Upper lobe of left lung (tissue), 6 donors: ENCODE measurements at regions not wholly inside any gene's neighbourhood (a gene's known extent, or its start where the extent isn't known, plus 50 kb on each side); places are given as distances from the start of the nearest gene placed in this dataset.

Experiments
- ATAC-seq, 2 donors: fragments of 200-7000 bp; cut with Tn5 transposase; one replicate each; pipeline ENCODE4 v1.9.1; 2022; ENCODE audit warnings: mild to moderate bottlenecking in 2 of 2, moderate library complexity in 2 of 2; ENCODE audit not compliant: low FRiP score in 2 of 2
- DNase-seq, 2 donors: peaks; one replicate each; pipeline ENCODE4 v3.0.0-alpha.2; 2019 to 2020
- H3K27ac ChIP-seq, 4 donors: fragments of 200-600 bp; sonication (generic); one replicate each; pipeline ENCODE4 v1.5.1; 2016 to 2019
- H3K27me3 ChIP-seq, 4 donors: fragments of 200-600 bp; sonication (generic); one replicate each; pipeline ENCODE4 v1.5.1; 2017 to 2019
- H3K36me3 ChIP-seq, 4 donors: fragments of 200-600 bp; sonication (generic); one replicate each; pipeline ENCODE4 v1.5.1; 2016 to 2019
- H3K4me1 ChIP-seq, 4 donors: fragments of 200-600 bp; sonication (generic); one replicate each; pipeline ENCODE4 v1.5.1; 2018 to 2019
- H3K4me3 ChIP-seq, 4 donors: fragments of 200-600 bp; sonication (generic); one replicate each; pipeline ENCODE4 v1.5.1; 2017 to 2019; ENCODE audit warnings: mild to moderate bottlenecking in 2 of 4, moderate library complexity in 1 of 4
- H3K9me3 ChIP-seq, 4 donors: fragments of 200-600 bp; sonication (generic); one replicate each; pipeline ENCODE4 v1.5.1; 2018 to 2019
- CTCF ChIP-seq, 6 experiments: fragments of 450-650 bp in 4 of 6; fragments of 200-600 bp in 2 of 6; sonication (generic) in 2 of 6; IDR thresholded peaks; one replicate each; pipeline ENCODE4 v1.5.1; 2016 to 2019; ENCODE audit warnings: antibody characterized with exemption in 6 of 6
- EP300 ChIP-seq, 4 donors: sonication (generic); formaldehyde crosslinking; IDR thresholded peaks; one replicate each; pipeline ENCODE4 v1.5.1; 2017; ENCODE audit warnings: antibody characterized with exemption in 4 of 4, control low read depth in 2 of 4
- POLR2A ChIP-seq, 4 donors: fragments of 450-650 bp; IDR thresholded peaks; one replicate each; pipeline ENCODE4 v1.5.1; 2016 to 2017; ENCODE audit warnings: antibody characterized with exemption in 4 of 4, mild to moderate bottlenecking in 2 of 4
- POLR2AphosphoS5 ChIP-seq, 2 donors: sonication (generic); formaldehyde crosslinking; IDR thresholded peaks; one replicate each; pipeline ENCODE4 v1.5.1; 2017; ENCODE audit warnings: antibody characterized with exemption in 2 of 2
- WGBS, 2 donors: methylation state at CpG; one replicate each; pipeline ENCODE4 v1.1.5; 2017 to 2018; 5-methylcytosine and 5-hydroxymethylcytosine counted together
- donor health status: DM: no; HTN: no; CAD: no; lungs with moderate emphysema.
- donor health status: DM: no; HTN: yes; CAD: no; lungs with severe emphysema.

- peaks cover 0 to 4% (median 0%) of the 10 kb centered on the region in 4 donors for H3K4me1 ChIP-seq
- no peaks in the 10 kb centered on the region for H3K27me3 ChIP-seq
- no peaks in the 10 kb centered on the region for H3K36me3 ChIP-seq
- H3K4me3 ChIP-seq, result peak overlapping the region in 1 of 4 donors; percentile 19
- no peak overlapping the region for H3K27ac ChIP-seq
- ATAC-seq (no peak), DNase-seq (no peak)
- no peak for TF ChIP-seq CTCF (IDR thresholded peaks at IDR 0.05)
- TF ChIP-seq POLR2AphosphoS5 (IDR thresholded peaks at IDR 0.05), result no peak
- no peaks in the 10 kb centered on the region for H3K9me3 ChIP-seq
- WGBS, 2 donors, result 81 to 85% methylated on average over 8 of the region's 8 CpGs
Observed at GRCh38 chr6:163836876-163837690, 422.6 kb downstream of the QKI start.

GRCh38 chr6:163835439-163836171 lies 421.1 kb downstream of the QKI start:
- H3K27me3 ChIP-seq, result no peaks in the 10 kb centered on the region
- WGBS, 2 donors, result 88 to 92% methylated on average over 13 of the region's 13 CpGs
- H3K27ac ChIP-seq, result no peak overlapping the region
- H3K4me3 ChIP-seq, result no peak overlapping the region
- TF ChIP-seq EP300 (IDR thresholded peaks at IDR 0.05), result no peak
- no peak for TF ChIP-seq POLR2AphosphoS5 (IDR thresholded peaks at IDR 0.05)
- TF ChIP-seq POLR2A (IDR thresholded peaks at IDR 0.05), result no peak
- H3K4me1 ChIP-seq, result peaks cover 0 to 4% (median 0%) of the 10 kb centered on the region in 4 donors
- ATAC-seq, result no peak
- no peaks in the 10 kb centered on the region for H3K9me3 ChIP-seq
- DNase-seq, result no peak
- no peaks in the 10 kb centered on the region for H3K36me3 ChIP-seq

GRCh38 chr6:163834226-163834970 lies 419.9 kb downstream of the QKI start:
- ATAC-seq (peak; percentile 33 to 60), DNase-seq (peak in 1 of 2 donors; percentile 77)
- H3K9me3 ChIP-seq, result no peaks in the 10 kb centered on the region

GRCh38 chr6:163831736-163832135 lies 417.2 kb downstream of the QKI start:
- Histone ChIP-seq H3K27me3 (no peaks in the 10 kb centered on the region), H3K36me3 (no peaks in the 10 kb centered on the region), H3K4me3 (no peak overlapping the region), H3K4me1 (no peaks in the 10 kb centered on the region), H3K9me3 (no peaks in the 10 kb centered on the region), H3K27ac (no peak overlapping the region)
- WGBS, 2 donors, result 81 to 92% methylated on average over 2 of the region's 2 CpGs
- TF ChIP-seq EP300 (IDR thresholded peaks at IDR 0.05), result no peak
- TF ChIP-seq POLR2AphosphoS5 (IDR thresholded peaks at IDR 0.05), result no peak
- DNase-seq (no peak), ATAC-seq (no peak)

More at GRCh38 chr6:163834226-163834970, 419.9 kb downstream of the QKI start:
- Histone ChIP-seq H3K27me3 (no peaks in the 10 kb centered on the region), H3K4me1 (peaks cover 0 to 4% (median 0%) of the 10 kb centered on the region in 4 donors), H3K36me3 (no peaks in the 10 kb centered on the region), H3K4me3 (no peak overlapping the region), H3K27ac (no peak overlapping the region)
- WGBS, 2 donors, result 85 to 91% methylated on average over 15 to 40 of the region's 46 CpGs
- TF ChIP-seq EP300 (IDR thresholded peaks at IDR 0.05) (no peak), CTCF (IDR thresholded peaks at IDR 0.05) (no peak), POLR2A (IDR thresholded peaks at IDR 0.05) (no peak), POLR2AphosphoS5 (IDR thresholded peaks at IDR 0.05) (no peak)

- no peak overlapping the region for H3K4me3 ChIP-seq
- H3K27ac ChIP-seq, result no peak overlapping the region
- 78 to 83% methylated on average over 4 of the region's 4 CpGs for WGBS, 2 donors
- DNase-seq, result no peak
- ATAC-seq, result no peak
- H3K9me3 ChIP-seq, result no peaks in the 10 kb centered on the region
- H3K27me3 ChIP-seq, result no peaks in the 10 kb centered on the region
- TF ChIP-seq POLR2AphosphoS5 (IDR thresholded peaks at IDR 0.05), result no peak
- no peak for TF ChIP-seq CTCF (IDR thresholded peaks at IDR 0.05)
- no peak for TF ChIP-seq POLR2A (IDR thresholded peaks at IDR 0.05)
- TF ChIP-seq EP300 (IDR thresholded peaks at IDR 0.05), result no peak
- no peaks in the 10 kb centered on the region for H3K36me3 ChIP-seq
- H3K4me1 ChIP-seq, result no peaks in the 10 kb centered on the region
Observed at GRCh38 chr6:163830641-163831040, 416.1 kb downstream of the QKI start.
